ENCODE measurements at regions not wholly inside any gene's neighbourhood (a gene's known extent, or its start where the extent isn't known, plus 50 kb on each side); places are given as distances from the start of the nearest gene placed in this dataset.

DNA sequence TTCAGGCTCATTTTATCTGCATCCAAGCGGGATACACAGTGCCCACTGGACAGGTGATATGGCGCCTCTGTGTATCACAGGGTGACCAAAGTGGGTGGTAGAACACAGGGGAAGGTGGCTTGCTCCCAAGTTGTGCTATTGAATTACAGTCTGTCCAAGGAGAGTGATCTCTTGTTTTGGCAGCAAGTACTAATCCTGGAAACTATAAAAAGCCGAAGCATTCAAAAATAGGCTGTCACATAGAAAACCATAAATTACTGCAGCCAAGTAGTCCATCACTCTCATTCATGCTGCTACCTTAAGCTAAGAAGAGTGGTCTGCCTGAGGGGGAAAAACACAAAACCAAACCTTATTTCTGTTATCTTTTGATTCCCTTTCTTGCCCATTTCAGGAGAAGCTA, 237.1 kb upstream of the POU3F3 start:
- no peaks in the 10 kb centered on the region for H3K36me3 Mint-ChIP-seq (ENCODE audit: low read depth)
- H3K4me3 Mint-ChIP-seq, result no peak overlapping the region
- no peaks in the 10 kb centered on the region for H3K27me3 Mint-ChIP-seq (ENCODE audit: insufficient read depth)
- no peak overlapping the region for H3K27ac ChIP-seq (ENCODE audit: low read depth, low read length)
- H3K27me3 ChIP-seq (ENCODE audit: control insufficient read depth, insufficient read depth, low read length, poor library complexity, severe bottlenecking), result no peaks in the 10 kb centered on the region
- no peak for TF ChIP-seq CTCF (conservative IDR thresholded peaks at IDR 0.05)
- H3K36me3 ChIP-seq (ENCODE audit: control insufficient read depth, insufficient read depth, low read length), result no peaks in the 10 kb centered on the region
- H3K9me3 Mint-ChIP-seq, result no peaks in the 10 kb centered on the region
- DNase-seq, result no peak
- H3K27ac Mint-ChIP-seq, result no peak overlapping the region
- H3K4me3 ChIP-seq (ENCODE audit: low read length), result no peak overlapping the region
- no peak overlapping the region for H3K9ac ChIP-seq (ENCODE audit: extremely low read depth, low read length, poor library complexity, severe bottlenecking)
- no peaks in the 10 kb centered on the region for H3K9me3 ChIP-seq (ENCODE audit: control insufficient read depth, low read length)
- H3K4me1 Mint-ChIP-seq, result no peaks in the 10 kb centered on the region
- 96 to 100% methylated on average over 2 to 3 of the region's 3 CpGs for WGBS, 2 experiments (ENCODE audit: insufficient coverage in 1 of 2, insufficient read length in 1 of 2)
- H3K4me1 ChIP-seq (ENCODE audit: control insufficient read depth, insufficient read depth, low read length), result no peaks in the 10 kb centered on the region

- no peak overlapping the region for H3K4me3 Mint-ChIP-seq
- no peaks in the 10 kb centered on the region for H3K36me3 Mint-ChIP-seq (ENCODE audit: low read depth)
These were observed 233.1 kb upstream of the POU3F3 start for GRCh38 chr2:104620801-104621200.

GRCh38 chr2:104635608-104636007, 218.3 kb upstream of the POU3F3 start:
- H3K27ac ChIP-seq (ENCODE audit: low read depth, low read length), result no peak overlapping the region
- no peaks in the 10 kb centered on the region for H3K27me3 Mint-ChIP-seq (ENCODE audit: insufficient read depth)

More at GRCh38 chr2:104620801-104621200, 233.1 kb upstream of the POU3F3 start:
- H3K9ac ChIP-seq (ENCODE audit: extremely low read depth, low read length, poor library complexity, severe bottlenecking), result no peak overlapping the region
- Mint-ChIP-seq H3K27ac (no peak overlapping the region), H3K27me3 (ENCODE audit: insufficient read depth) (no peaks in the 10 kb centered on the region), H3K9me3 (peaks cover 1% of the 10 kb centered on the region), H3K4me1 (no peaks in the 10 kb centered on the region)
- no peaks in the 10 kb centered on the region for H3K4me1 ChIP-seq (ENCODE audit: control insufficient read depth, insufficient read depth, low read length)
- H3K9me3 ChIP-seq (ENCODE audit: control insufficient read depth, low read length), result no peaks in the 10 kb centered on the region
- H3K27me3 ChIP-seq (ENCODE audit: control insufficient read depth, insufficient read depth, low read length, poor library complexity, severe bottlenecking), result no peaks in the 10 kb centered on the region
- DNase-seq, result no peak
- TF ChIP-seq CTCF (conservative IDR thresholded peaks at IDR 0.05), result no peak
- H3K27ac ChIP-seq (ENCODE audit: low read depth, low read length), result no peak overlapping the region
- no peak overlapping the region for H3K4me3 ChIP-seq (ENCODE audit: low read length)
- 92 to 96% methylated on average over 7 of the region's 7 CpGs for WGBS, 2 experiments (ENCODE audit: insufficient coverage in 1 of 2, insufficient read length in 1 of 2)
- no peaks in the 10 kb centered on the region for H3K36me3 ChIP-seq (ENCODE audit: control insufficient read depth, insufficient read depth, low read length)

More at GRCh38 chr2:104635608-104636007, 218.3 kb upstream of the POU3F3 start:
- Mint-ChIP-seq H3K27ac (no peak overlapping the region), H3K36me3 (ENCODE audit: low read depth) (no peaks in the 10 kb centered on the region), H3K9me3 (peaks cover 4% of the 10 kb centered on the region), H3K4me3 (no peak overlapping the region), H3K4me1 (peaks cover 6% of the 10 kb centered on the region)
- TF ChIP-seq CTCF (conservative IDR thresholded peaks at IDR 0.05), result no peak
- Histone ChIP-seq H3K36me3 (ENCODE audit: control insufficient read depth, insufficient read depth, low read length) (no peaks in the 10 kb centered on the region), H3K9ac (ENCODE audit: extremely low read depth, low read length, poor library complexity, severe bottlenecking) (no peak overlapping the region), H3K9me3 (ENCODE audit: control insufficient read depth, low read length) (no peaks in the 10 kb centered on the region), H3K27me3 (ENCODE audit: control insufficient read depth, insufficient read depth, low read length, poor library complexity, severe bottlenecking) (no peaks in the 10 kb centered on the region), H3K4me3 (ENCODE audit: low read length) (no peak overlapping the region), H3K4me1 (ENCODE audit: control insufficient read depth, insufficient read depth, low read length) (no peaks in the 10 kb centered on the region)
- 93% methylated on average over 4 of the region's 5 CpGs; no CpG with 5 or more reads in 1 of the 2 experiments for WGBS, 2 experiments (ENCODE audit: insufficient coverage in 1 of 2, insufficient read length in 1 of 2)
- DNase-seq, result no peak
